Chondrocyte (in vitro differentiated cells): ENCODE measurements at regions not wholly inside any gene's neighbourhood (a gene's known extent, or its start where the extent isn't known, plus 50 kb on each side); places are given as distances from the start of the nearest gene placed in this dataset.

ENCODE experiments used
- DNase-seq: peaks from one replicate; pipeline ENCODE4 v3.0.0; 2021; ENCODE audit warnings: mixed read lengths, low spot score
- H3K27ac Mint-ChIP-seq: one replicate; pipeline ENCODE4 v1.8.0; 2021; ENCODE audit warnings: mild to moderate bottlenecking, moderate library complexity, mixed read lengths; ENCODE audit not compliant: unreplicated experiment
- H3K27me3 Mint-ChIP-seq: 2 replicates; pipeline ENCODE4 v1.8.0; 2021; ENCODE audit warnings: low read depth, mixed read lengths
- H3K36me3 Mint-ChIP-seq: 2 replicates; pipeline ENCODE4 v1.8.0; 2021; ENCODE audit warnings: low read depth, mixed read lengths
- H3K4me1 Mint-ChIP-seq: 2 replicates; pipeline ENCODE4 v1.8.0; 2021; ENCODE audit warnings: low read depth, mild to moderate bottlenecking, mixed read lengths
- H3K4me3 Mint-ChIP-seq: one replicate; pipeline ENCODE4 v1.8.0; 2021; ENCODE audit warnings: mild to moderate bottlenecking, moderate library complexity, mixed read lengths; ENCODE audit not compliant: unreplicated experiment
- H3K9me3 Mint-ChIP-seq: 2 replicates; pipeline ENCODE4 v1.8.0; 2021; ENCODE audit warnings: low read depth, mixed read lengths
- CTCF ChIP-seq: fragments of 200-600 bp; sonication (generic); IDR thresholded peaks from 2 replicates; pipeline ENCODE4 v1.5.0; 2021; ENCODE audit warnings: antibody characterized with exemption, mild to moderate bottlenecking, moderate library complexity

- DNase-seq = no peak
- no peaks in the 10 kb centered on the region for H3K4me1 Mint-ChIP-seq
- no peaks in the 10 kb centered on the region for H3K9me3 Mint-ChIP-seq
- no peaks in the 10 kb centered on the region for H3K36me3 Mint-ChIP-seq
- H3K27ac Mint-ChIP-seq = no peak overlapping the region
- H3K4me3 Mint-ChIP-seq = no peak overlapping the region
- TF ChIP-seq CTCF = no peak
- H3K27me3 Mint-ChIP-seq = peaks cover 21% of the 10 kb centered on the region
These were observed 919.5 kb downstream of the JRKL start for GRCh38 chr11:97309291-97309690.

- no peaks in the 10 kb centered on the region for H3K36me3 Mint-ChIP-seq
- peaks cover 9% of the 10 kb centered on the region for H3K27me3 Mint-ChIP-seq
- no peaks in the 10 kb centered on the region for H3K4me1 Mint-ChIP-seq
- no peak for TF ChIP-seq CTCF
- H3K9me3 Mint-ChIP-seq = peaks cover 18% of the 10 kb centered on the region
- DNase-seq = no peak
- H3K27ac Mint-ChIP-seq = no peak overlapping the region
- H3K4me3 Mint-ChIP-seq = no peak overlapping the region
These were observed 935.9 kb downstream of the JRKL start for GRCh38 chr11:97325693-97326092.

GRCh38 chr11:97332271-97332670 lies 942.5 kb downstream of the JRKL start:
- Mint-ChIP-seq H3K27ac (no peak overlapping the region), H3K4me1 (no peaks in the 10 kb centered on the region), H3K36me3 (no peaks in the 10 kb centered on the region), H3K9me3 (no peaks in the 10 kb centered on the region), H3K27me3 (peaks cover 32% of the 10 kb centered on the region), H3K4me3 (no peak overlapping the region)
- no peak for TF ChIP-seq CTCF
- no peak for DNase-seq

- no peak overlapping the region for H3K27ac Mint-ChIP-seq
These were observed 946.3 kb downstream of the JRKL start for GRCh38 chr11:97336064-97336463.

GRCh38 chr11:97345032-97345431 lies 955.2 kb downstream of the JRKL start:
- peaks cover 9% of the 10 kb centered on the region for H3K9me3 Mint-ChIP-seq
- DNase-seq = no peak
- H3K27ac Mint-ChIP-seq = no peak overlapping the region
- H3K27me3 Mint-ChIP-seq = peaks cover 45% of the 10 kb centered on the region
- TF ChIP-seq CTCF = no peak
- no peak overlapping the region for H3K4me3 Mint-ChIP-seq
- peaks cover 9% of the 10 kb centered on the region for H3K4me1 Mint-ChIP-seq
- H3K36me3 Mint-ChIP-seq = peaks cover 1% of the 10 kb centered on the region

More at GRCh38 chr11:97336064-97336463, 946.3 kb downstream of the JRKL start:
- Mint-ChIP-seq H3K9me3 (no peaks in the 10 kb centered on the region), H3K27me3 (peaks cover 36% of the 10 kb centered on the region), H3K4me3 (no peak overlapping the region), H3K4me1 (no peaks in the 10 kb centered on the region), H3K36me3 (no peaks in the 10 kb centered on the region)
- TF ChIP-seq CTCF = no peak
- no peak for DNase-seq
